ENCODE measurements at regions not wholly inside any gene's neighbourhood (a gene's known extent, or its start where the extent isn't known, plus 50 kb on each side); places are given as distances from the start of the nearest gene placed in this dataset.

DNA sequence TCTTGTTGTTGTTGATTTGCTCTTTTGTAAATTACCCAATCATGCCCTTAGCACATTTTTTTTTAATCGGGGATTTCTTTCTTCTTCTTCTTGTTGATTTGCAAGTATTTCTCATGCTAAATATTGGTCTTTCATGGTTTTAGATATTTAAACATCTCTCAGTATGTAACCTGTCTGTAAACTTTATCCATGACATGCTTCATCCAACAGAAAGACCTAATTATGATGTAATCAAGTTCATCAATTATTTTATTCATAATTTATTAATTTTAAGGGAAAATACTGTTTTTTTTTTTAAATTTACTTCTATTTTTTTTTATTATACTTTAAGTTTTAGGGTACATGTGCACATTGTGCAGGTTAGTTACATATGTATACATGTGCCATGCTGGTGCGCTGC is 69.8 kb downstream of the TNFSF18 start:
- FAIRE-seq (no peak), DNase-seq (ENCODE audit: insufficient read length, low spot score) (no peak)
- TF ChIP-seq CTCF (IDR thresholded peaks at IDR 0.05; ENCODE audit: insufficient read depth, missing control alignments) = no peak

All from D721Med (cell line).